ENCODE measurements at regions not wholly inside any gene's neighbourhood (a gene's known extent, or its start where the extent isn't known, plus 50 kb on each side); places are given as distances from the start of the nearest gene placed in this dataset.
"Not testable (repeated sequence)": the region's sequence is repeated elsewhere in the genome, so short reads cannot be mapped to it uniquely, and the experiment has no call there.

GRCh38 chr2:156779416-156780120 lies 343.4 kb downstream of the GPD2 start:
- no peak for DNase-seq (ENCODE audit: low spot score)

GRCh38 chr2:156781677-156782076 lies 345.5 kb downstream of the GPD2 start:
- not testable (repeated sequence) for DNase-seq (ENCODE audit: low spot score)

GRCh38 chr2:156784020-156784701 lies 348.0 kb downstream of the GPD2 start:
- DNase-seq (ENCODE audit: low spot score) = no peak

- no peak for DNase-seq (ENCODE audit: low spot score)
These were observed 351.3 kb downstream of the GPD2 start for GRCh38 chr2:156787517-156787916.

- DNase-seq (ENCODE audit: low spot score) = no peak
These were observed 354.3 kb downstream of the GPD2 start for GRCh38 chr2:156790343-156791037.

- DNase-seq (ENCODE audit: low spot score) = no peak
These were observed 356.2 kb downstream of the GPD2 start for GRCh38 chr2:156792242-156792840.

GRCh38 chr2:156797832-156798231 lies 361.7 kb downstream of the GPD2 start:
- DNase-seq (ENCODE audit: low spot score) = no peak

- no peak for DNase-seq (ENCODE audit: low spot score)
These were observed 364.0 kb downstream of the GPD2 start for GRCh38 chr2:156800065-156800653.

GRCh38 chr2:156800781-156801361 lies 364.7 kb downstream of the GPD2 start:
- no peak for DNase-seq (ENCODE audit: low spot score)

GRCh38 chr2:156803243-156803642 lies 367.1 kb downstream of the GPD2 start:
- no peak for DNase-seq (ENCODE audit: low spot score)

- DNase-seq (ENCODE audit: low spot score) = no peak
These were observed 367.8 kb downstream of the GPD2 start for GRCh38 chr2:156803967-156804366.

GRCh38 chr2:156810094-156810493 lies 373.9 kb downstream of the GPD2 start:
- DNase-seq (ENCODE audit: low spot score) = no peak

GRCh38 chr2:156812496-156812895 lies 376.3 kb downstream of the GPD2 start:
- no peak for DNase-seq (ENCODE audit: low spot score)

- DNase-seq (ENCODE audit: low spot score) = no peak
These were observed 381.3 kb downstream of the GPD2 start for GRCh38 chr2:156817430-156817829.

- no peak for DNase-seq (ENCODE audit: low spot score)
These were observed 382.0 kb downstream of the GPD2 start for GRCh38 chr2:156818221-156818620.

- DNase-seq (ENCODE audit: low spot score) = no peak
These were observed 382.8 kb downstream of the GPD2 start for GRCh38 chr2:156818944-156819343.

- no peak for DNase-seq (ENCODE audit: low spot score)
These were observed 390.3 kb downstream of the GPD2 start for GRCh38 chr2:156826341-156826933.

- DNase-seq (ENCODE audit: low spot score) = no peak
These were observed 398.3 kb downstream of the GPD2 start for GRCh38 chr2:156834431-156834830.

- DNase-seq (ENCODE audit: low spot score) = no peak
These were observed 401.6 kb downstream of the GPD2 start for GRCh38 chr2:156837635-156838370.

GRCh38 chr2:156841321-156841720 lies 405.1 kb downstream of the GPD2 start:
- DNase-seq (ENCODE audit: low spot score) = no peak

Data from putamen (tissue), 1 donor.